ENCODE measurements at regions not wholly inside any gene's neighbourhood (a gene's known extent, or its start where the extent isn't known, plus 50 kb on each side); places are given as distances from the start of the nearest gene placed in this dataset.
"Not testable (repeated sequence)": the region's sequence is repeated elsewhere in the genome, so short reads cannot be mapped to it uniquely, and the experiment has no call there.

- Histone ChIP-seq H3K4me1 (no peaks in the 10 kb centered on the region), H3K27ac (no peak overlapping the region), H3K9me3 (no peaks in the 10 kb centered on the region), H3K36me3 (no peaks in the 10 kb centered on the region), H3K4me3 (no peak overlapping the region), H3K27me3 (peaks cover 7 to 57% of the 10 kb centered on the region in 2 donors)
- intact Hi-C loops (cut with DNase I) = no loop called here
- DNase-seq (no peak), ATAC-seq (no peak)
- no peak for TF ChIP-seq CTCF (IDR thresholded peaks at IDR 0.05)
Measured at GRCh38 chr19:14267224-14267741, 61.3 kb upstream of the ADGRL1 start.

GRCh38 chr19:14266208-14266607, 60.2 kb upstream of the ADGRL1 start:
- H3K27ac ChIP-seq; intact Hi-C loops (cut with DNase I); ATAC-seq; H3K4me1 ChIP-seq; H3K9me3 ChIP-seq; H3K4me3 ChIP-seq; DNase-seq; H3K36me3 ChIP-seq: not testable (repeated sequence)
- peaks cover 7 to 46% of the 10 kb centered on the region in 2 donors for H3K27me3 ChIP-seq

GRCh38 chr19:14265290-14266036, 59.5 kb upstream of the ADGRL1 start:
- no peaks in the 10 kb centered on the region for H3K9me3 ChIP-seq
- TF ChIP-seq CTCF (IDR thresholded peaks at IDR 0.05) = no peak
- DNase-seq = no peak
- peaks cover 7 to 42% of the 10 kb centered on the region in 2 donors for H3K27me3 ChIP-seq
- H3K27ac ChIP-seq = no peak overlapping the region
- H3K4me1 ChIP-seq = no peaks in the 10 kb centered on the region
- H3K4me3 ChIP-seq = no peak overlapping the region
- ATAC-seq = no peak
- intact Hi-C loops (cut with DNase I) = no loop called here
- H3K36me3 ChIP-seq = no peaks in the 10 kb centered on the region

GRCh38 chr19:14255902-14256649, 50.1 kb upstream of the ADGRL1 start:
- H3K36me3 ChIP-seq; H3K27ac ChIP-seq; intact Hi-C loops (cut with DNase I); H3K9me3 ChIP-seq; ATAC-seq; H3K4me1 ChIP-seq; H3K4me3 ChIP-seq; DNase-seq: not testable (repeated sequence)
- H3K27me3 ChIP-seq = peaks cover 0 to 12% of the 10 kb centered on the region in 2 donors

All from left lung (tissue), 4 donors.